Stomach (tissue), 4 donors: ENCODE measurements at regions not wholly inside any gene's neighbourhood (a gene's known extent, or its start where the extent isn't known, plus 50 kb on each side); places are given as distances from the start of the nearest gene placed in this dataset.

Experiments
- EP300 ChIP-seq: sonication (generic); formaldehyde crosslinking; IDR thresholded peaks from one replicate; pipeline ENCODE4 v1.6.1; 2017; ENCODE audit warnings: antibody characterized with exemption
- POLR2A ChIP-seq, 4 donors: fragments of 450-650 bp; IDR thresholded peaks; one replicate each; pipeline ENCODE4 v1.6.1; 2016; ENCODE audit warnings: antibody characterized with exemption in 4 of 4, control low read depth in 2 of 4, mild to moderate bottlenecking in 1 of 4, moderate library complexity in 1 of 4
- POLR2AphosphoS5 ChIP-seq, 3 donors: sonication (generic); formaldehyde crosslinking; IDR thresholded peaks; one replicate each; pipeline ENCODE4 v1.6.1; 2016; ENCODE audit warnings: antibody characterized with exemption in 3 of 3
- TF ChIP-seq, protein P1 (sequence below), 7 experiments: fragments of 450-650 bp in 4 of 7; fragments of 200-600 bp in 3 of 7; sonication (generic) in 3 of 7; IDR thresholded peaks; one replicate each; pipeline ENCODE4 v1.5.1; 2016 to 2019; ENCODE audit warnings: antibody characterized with exemption in 7 of 7, control low read depth in 2 of 7, mild to moderate bottlenecking in 1 of 7

DNA sequence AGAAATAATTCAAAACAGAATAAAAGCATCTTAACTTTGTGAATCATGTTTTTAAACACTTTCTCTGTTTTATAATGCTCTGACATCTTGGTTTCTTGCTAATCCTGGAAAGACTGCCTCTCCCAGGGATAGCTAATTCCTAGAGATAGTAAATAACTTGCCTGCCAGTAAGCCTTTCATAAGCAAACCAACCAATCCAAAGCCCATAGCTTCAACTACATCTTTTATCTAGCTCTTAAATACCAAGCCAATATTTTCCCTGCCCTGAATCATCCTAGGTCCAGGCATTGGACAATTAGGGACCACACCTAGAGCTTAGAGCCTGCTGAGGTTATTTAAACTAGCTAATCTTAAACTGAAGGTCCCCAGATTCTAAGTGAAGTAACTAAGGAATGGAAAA lies 223.7 kb upstream of the DIPK2B start:
- TF ChIP-seq, protein P1, sequence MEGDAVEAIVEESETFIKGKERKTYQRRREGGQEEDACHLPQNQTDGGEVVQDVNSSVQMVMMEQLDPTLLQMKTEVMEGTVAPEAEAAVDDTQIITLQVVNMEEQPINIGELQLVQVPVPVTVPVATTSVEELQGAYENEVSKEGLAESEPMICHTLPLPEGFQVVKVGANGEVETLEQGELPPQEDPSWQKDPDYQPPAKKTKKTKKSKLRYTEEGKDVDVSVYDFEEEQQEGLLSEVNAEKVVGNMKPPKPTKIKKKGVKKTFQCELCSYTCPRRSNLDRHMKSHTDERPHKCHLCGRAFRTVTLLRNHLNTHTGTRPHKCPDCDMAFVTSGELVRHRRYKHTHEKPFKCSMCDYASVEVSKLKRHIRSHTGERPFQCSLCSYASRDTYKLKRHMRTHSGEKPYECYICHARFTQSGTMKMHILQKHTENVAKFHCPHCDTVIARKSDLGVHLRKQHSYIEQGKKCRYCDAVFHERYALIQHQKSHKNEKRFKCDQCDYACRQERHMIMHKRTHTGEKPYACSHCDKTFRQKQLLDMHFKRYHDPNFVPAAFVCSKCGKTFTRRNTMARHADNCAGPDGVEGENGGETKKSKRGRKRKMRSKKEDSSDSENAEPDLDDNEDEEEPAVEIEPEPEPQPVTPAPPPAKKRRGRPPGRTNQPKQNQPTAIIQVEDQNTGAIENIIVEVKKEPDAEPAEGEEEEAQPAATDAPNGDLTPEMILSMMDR (IDR thresholded peaks at IDR 0.05) = no peak
- TF ChIP-seq POLR2A (IDR thresholded peaks at IDR 0.05) = no peak
- no peak for TF ChIP-seq POLR2AphosphoS5 (IDR thresholded peaks at IDR 0.05)
- no peak for TF ChIP-seq EP300
